Keratinocyte (primary cell): ENCODE measurements at regions not wholly inside any gene's neighbourhood (a gene's known extent, or its start where the extent isn't known, plus 50 kb on each side); places are given as distances from the start of the nearest gene placed in this dataset.

ENCODE experiments used
- DNase-seq: peaks from one replicate; pipeline ENCODE4 v3.0.0-alpha.2; 2011; ENCODE audit warnings: low read depth, missing footprints, low spot score
- FAIRE-seq: peaks from 2 replicates; lab custom pipeline; 2011; peaks lifted over from hg19 to GRCh38; lab: Jason Lieb, UNC
- H2AFZ ChIP-seq: 2 replicates; pipeline ENCODE4 v1.6.0; 2012; ENCODE audit warnings: low read length, control low read depth, inconsistent platforms; ENCODE audit not compliant: control insufficient read depth
- H3K27ac ChIP-seq: 2 replicates; pipeline ENCODE4 v1.5.1; 2011; ENCODE audit warnings: low read length; ENCODE audit not compliant: control insufficient read depth, insufficient read depth
- H3K27me3 ChIP-seq: 3 replicates; pipeline ENCODE4 v1.6.0; 2011; ENCODE audit warnings: low read length; ENCODE audit not compliant: control insufficient read depth, insufficient read depth; ENCODE audit errors: extremely low read depth
- H3K36me3 ChIP-seq, 2 experiments: 2 replicates in 1 of 2; 3 replicates in 1 of 2; pipeline ENCODE4 v1.5.1; 2011; ENCODE audit warnings: low read length in 2 of 2, mild to moderate bottlenecking in 1 of 2; ENCODE audit not compliant: control insufficient read depth in 2 of 2, insufficient read depth in 2 of 2; ENCODE audit errors: extremely low read depth in 1 of 2
- H3K4me1 ChIP-seq: 3 replicates; pipeline ENCODE4 v1.5.1; 2011; ENCODE audit warnings: low read length; ENCODE audit not compliant: control insufficient read depth, insufficient read depth; ENCODE audit errors: extremely low read depth
- H3K4me2 ChIP-seq: 3 replicates; pipeline ENCODE4 v1.6.0; 2011; ENCODE audit warnings: low read depth, low read length; ENCODE audit not compliant: control insufficient read depth, insufficient read depth; ENCODE audit errors: extremely low read depth
- H3K4me3 ChIP-seq, 3 experiments: fragments of 200-600 bp in 1 of 3; sonication (generic) in 1 of 3; 2 replicates in 2 of 3; 3 replicates in 1 of 3; pipeline ENCODE4 v1.5.1; 2011 to 2016; ENCODE audit warnings: low read length in 3 of 3, mild to moderate bottlenecking in 3 of 3, control low read depth in 2 of 3, inconsistent platforms in 1 of 3, low read depth in 1 of 3, mixed read lengths in 1 of 3, mixed run types in 1 of 3, moderate library complexity in 1 of 3; ENCODE audit not compliant: control insufficient read depth in 2 of 3, insufficient read depth in 2 of 3; ENCODE audit errors: extremely low read depth in 1 of 3
- H3K79me2 ChIP-seq: 2 replicates; pipeline ENCODE4 v1.6.0; 2012; ENCODE audit warnings: low read length; ENCODE audit not compliant: control insufficient read depth, insufficient read depth
- H3K9ac ChIP-seq: 3 replicates; pipeline ENCODE4 v1.6.0; 2011; ENCODE audit warnings: low read length; ENCODE audit not compliant: control insufficient read depth, insufficient read depth; ENCODE audit errors: extremely low read depth
- H3K9me1 ChIP-seq: 3 replicates; pipeline ENCODE4 v1.6.0; 2011; ENCODE audit warnings: low read length; ENCODE audit not compliant: control insufficient read depth, insufficient read depth; ENCODE audit errors: extremely low read depth
- H3K9me3 ChIP-seq: 2 replicates; pipeline ENCODE4 v1.5.1; 2012; ENCODE audit warnings: low read depth, low read length; ENCODE audit not compliant: control insufficient read depth
- H4K20me1 ChIP-seq: 3 replicates; pipeline ENCODE4 v1.6.0; 2011; ENCODE audit warnings: low read length; ENCODE audit not compliant: control insufficient read depth, insufficient read depth; ENCODE audit errors: extremely low read depth
- CTCF ChIP-seq, 3 experiments: IDR thresholded peaks in 1 of 3; conservative IDR thresholded peaks in 1 of 3; optimal IDR thresholded peaks in 1 of 3; 2 replicates in 2 of 3; 3 replicates in 1 of 3; pipeline versions ENCODE3 to v1.5.1; 2011; ENCODE audit warnings: low read length in 3 of 3, mild to moderate bottlenecking in 3 of 3, moderate library complexity in 2 of 3, control low read depth in 1 of 3, inconsistent platforms in 1 of 3; ENCODE audit not compliant: insufficient read depth in 2 of 3; ENCODE audit errors: extremely low read depth in 1 of 3
- EZH2 ChIP-seq: IDR thresholded peaks from one replicate; pipeline ENCODE4 v1.6.1; 2012; ENCODE audit warnings: inconsistent platforms, mild to moderate bottlenecking, low read length, moderate library complexity
- dilution Hi-C: fragments of 300-500 bp; cut with MboI; formaldehyde crosslinking; loops from one replicate; pipeline ENCODE4 v1.7.0; 2020; ENCODE audit warnings: low sequenced_read_pairs; ENCODE audit not compliant: extremely low pct_ligation_motif_present

GRCh38 chr10:131675104-131675503, 225.7 kb upstream of the PPP2R2D start:
- Histone ChIP-seq H4K20me1 (no peaks in the 10 kb centered on the region), H2AFZ (no peak overlapping the region), H3K4me3 (no peak overlapping the region), H3K27me3 (no peaks in the 10 kb centered on the region), H3K79me2 (no peaks in the 10 kb centered on the region), H3K9ac (no peak overlapping the region), H3K4me1 (no peaks in the 10 kb centered on the region), H3K27ac (no peak overlapping the region), H3K9me3 (peaks cover 16% of the 10 kb centered on the region), H3K4me2 (no peak overlapping the region), H3K36me3 (no peaks in the 10 kb centered on the region), H3K9me1 (no peaks in the 10 kb centered on the region)
- FAIRE-seq (no peak), DNase-seq (no peak)
- dilution Hi-C loops = no loop called here
- TF ChIP-seq EZH2 (no peak), CTCF (optimal IDR thresholded peaks at IDR 0.05 in 1 of 3, IDR thresholded peaks at IDR 0.05 in 1 of 3, conservative IDR thresholded peaks at IDR 0.05 in 1 of 3; ENCODE audit: extremely low read depth in 1 of 3, insufficient read depth in 2 of 3, low read length in 3 of 3) (no peak)

GRCh38 chr10:131676046-131676799, 224.6 kb upstream of the PPP2R2D start:
- peaks cover 13% of the 10 kb centered on the region for H3K9me3 ChIP-seq
- TF ChIP-seq EZH2 (no peak), CTCF (optimal IDR thresholded peaks at IDR 0.05 in 1 of 3, IDR thresholded peaks at IDR 0.05 in 1 of 3, conservative IDR thresholded peaks at IDR 0.05 in 1 of 3; ENCODE audit: extremely low read depth in 1 of 3, insufficient read depth in 2 of 3, low read length in 3 of 3) (no peak)
- FAIRE-seq = no peak

More at GRCh38 chr10:131676046-131676799, 224.6 kb upstream of the PPP2R2D start:
- no peak overlapping the region for H3K27ac ChIP-seq
- no peak overlapping the region for H3K4me2 ChIP-seq
- no peak overlapping the region for H3K9ac ChIP-seq
- dilution Hi-C loops = no loop called here
- no peaks in the 10 kb centered on the region for H3K4me1 ChIP-seq
- no peaks in the 10 kb centered on the region for H3K36me3 ChIP-seq
- DNase-seq = no peak
- H2AFZ ChIP-seq = no peak overlapping the region
- H3K79me2 ChIP-seq = no peaks in the 10 kb centered on the region
- H3K9me1 ChIP-seq = no peaks in the 10 kb centered on the region
- H3K4me3 ChIP-seq = no peak overlapping the region
- H3K27me3 ChIP-seq = no peaks in the 10 kb centered on the region
- H4K20me1 ChIP-seq = no peaks in the 10 kb centered on the region
